Heart right ventricle (tissue), 16 donors: ENCODE measurements at regions not wholly inside any gene's neighbourhood (a gene's known extent, or its start where the extent isn't known, plus 50 kb on each side); places are given as distances from the start of the nearest gene placed in this dataset.
A peak's percentile ranks its signal among the peaks of the same experiment; 100 is the strongest.

Experiments
- ATAC-seq, 8 donors: fragments of 200-7000 bp; cut with Tn5 transposase; one replicate each; pipeline ENCODE4 v1.9.1; 2020; ENCODE audit warnings: mild to moderate bottlenecking in 8 of 8, moderate library complexity in 8 of 8, moderate number of reproducible peaks in 1 of 8
- DNase-seq, 2 donors: peaks; one replicate each; pipeline ENCODE4 v3.0.0-alpha.2; 2020
- H3K27ac ChIP-seq, 10 donors: fragments of 200-600 bp; sonication (generic) in 2 of 10; one replicate each; pipeline versions ENCODE4 v1.5.0 to v1.8.0; 2020 to 2022; ENCODE audit warnings: mild to moderate bottlenecking in 3 of 10
- H3K27me3 ChIP-seq, 7 donors: fragments of 200-600 bp; one replicate each; pipeline ENCODE4 v1.8.0; 2021 to 2022; ENCODE audit warnings: mild to moderate bottlenecking in 2 of 7
- H3K36me3 ChIP-seq, 9 donors: fragments of 200-600 bp; sonication (generic) in 1 of 9; one replicate each; pipeline versions ENCODE4 v1.5.0 to v1.8.0; 2020 to 2022; ENCODE audit warnings: mild to moderate bottlenecking in 2 of 9
- H3K4me1 ChIP-seq, 9 donors: fragments of 200-600 bp; sonication (generic) in 1 of 9; one replicate each; pipeline versions ENCODE4 v1.5.0 to v1.8.0; 2020 to 2022; ENCODE audit warnings: mild to moderate bottlenecking in 4 of 9
- H3K4me3 ChIP-seq, 10 donors: fragments of 200-600 bp; sonication (generic) in 2 of 10; one replicate each; pipeline versions ENCODE4 v1.5.0 to v1.8.0; 2020 to 2022; ENCODE audit warnings: mild to moderate bottlenecking in 7 of 10, moderate library complexity in 2 of 10
- H3K9me3 ChIP-seq, 11 donors: fragments of 200-600 bp in 10 of 11; sonication (generic) in 2 of 11; one replicate each; pipeline versions ENCODE4 v1.5.0 to v1.8.0; 2013 to 2022; ENCODE audit warnings: mild to moderate bottlenecking in 2 of 11, control low read depth in 1 of 11, moderate library complexity in 1 of 11
- WGBS, 2 donors: extraction: QIAGEN DNeasy Blood & Tissue Kit; methylation state at CpG; one replicate each; pipeline ENCODE4 v1.1.7; 2013; ENCODE audit warnings: inconsistent platforms in 1 of 2; 5-methylcytosine and 5-hydroxymethylcytosine counted together
- intact Hi-C, 10 donors: fragments of 100-400 bp; cut with DNase I; formaldehyde crosslinking; loops; one replicate each; pipeline versions ENCODE4 v1.11.1 to v1.14.2; 2022
- TF ChIP-seq, protein P1 (sequence below), 9 donors: fragments of 200-600 bp; sonication (generic) in 2 of 9; IDR thresholded peaks; one replicate each; pipeline versions ENCODE4 v1.5.0 to v1.8.0; 2021 to 2022; ENCODE audit warnings: antibody characterized with exemption in 9 of 9, mild to moderate bottlenecking in 5 of 9, moderate library complexity in 1 of 9
- donor health status: Arrhythmogenic right ventricular cardiomyopathy.
- donor health status: ischemic (EF 13 %, LVEDD 7.1; RV severe dilation, severe dysfunction).
- donor health status: healthy with polysubstance abuse.
- donor health status: DM: no; HTN: yes; CAD: no.
- donor health status: DM: no; HTN: no; CAD: no.
- donor health status: ischemic (EF 25% LVEDD 6.9; RV normal size, moderate dysfunction).
- donor health status: ischemic (EF 25% LVEDD 5.7; RV mildly dilated, moderate dysfunction).
- donor health status: healthy.
- donor health status: DM: yes; HTN: yes; CAD: no.
- donor health status: Ischemic cardiomyopathy.
- donor health status: ischemic (EF 35%, LVEDD 5.7; RV mildly dilated, moderate dysfunction).
- donor health status: nonischemic (EF 11% LVEDD 7.7; RV severe dilation, severe dysfunction).
- donor health status: DM: yes; HTN: yes; CAD: no.
- donor health status: PGD.
- donor health status: ischemic (EF 29% LVEDD 5.4; RV normal size, mild dysfunction).
- donor health status: nonischemic (EF 23%, LVEDD 6.1; RV moderate dilation, normal function).

DNA sequence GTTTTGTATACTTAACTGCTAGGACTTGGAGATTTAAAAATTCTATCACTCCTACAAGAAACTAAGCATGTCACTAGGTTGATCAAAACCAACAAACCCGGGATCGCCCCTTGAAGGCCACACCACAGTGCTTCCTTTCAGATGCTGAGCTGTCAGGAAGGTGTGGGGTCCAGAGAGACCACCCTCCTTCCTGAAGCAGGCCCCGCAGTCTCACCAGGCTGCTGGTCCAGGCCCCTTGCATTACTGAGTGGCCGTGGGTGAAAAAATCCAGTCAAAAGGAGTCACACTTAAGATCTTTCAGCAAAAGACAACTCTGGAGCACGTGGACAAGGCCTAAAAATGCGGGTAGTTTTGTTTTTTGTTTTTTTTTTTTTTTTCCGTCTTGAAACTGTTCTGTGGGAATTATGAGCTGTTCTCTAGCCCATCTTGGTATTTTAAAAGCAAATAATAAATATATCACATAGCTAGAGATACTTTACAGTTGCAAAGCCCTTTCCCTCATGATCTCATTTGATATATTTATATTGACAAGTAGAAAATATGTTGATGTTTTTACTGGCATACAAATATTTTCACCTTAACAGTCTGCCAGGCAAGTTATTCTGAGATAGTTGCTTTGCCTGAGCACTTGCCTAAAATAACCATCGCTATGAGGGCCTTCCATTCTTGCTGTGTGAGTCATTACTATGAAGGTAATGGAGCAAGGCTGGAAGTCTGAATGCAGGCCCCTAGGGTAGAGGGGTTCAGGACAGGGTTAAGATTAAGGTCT, 73.1 kb upstream of the EDEM3 start:
- ATAC-seq (peak; percentile 73 to 91 (median 86)), DNase-seq (peak in 1 of 2 donors; percentile 41)
- Histone ChIP-seq H3K4me3 (no peak overlapping the region), H3K27ac (peak overlapping the region; percentile 76 to 94 (median 86)), H3K27me3 (no peaks in the 10 kb centered on the region), H3K36me3 (peaks cover 0 to 49% (median 17%) of the 10 kb centered on the region in 9 donors), H3K4me1 (peaks cover 6 to 75% (median 65%) of the 10 kb centered on the region in 9 donors), H3K9me3 (no peaks in the 10 kb centered on the region)
- intact Hi-C loops = loop anchor here in 3 of 10 donors (2.0 to 5.0 kb wide), 3 partner anchors 50 to 145 kb away; partner anchors contain the start of gene NIBAN1 (in 2 of the 3)
- TF ChIP-seq, protein P1, sequence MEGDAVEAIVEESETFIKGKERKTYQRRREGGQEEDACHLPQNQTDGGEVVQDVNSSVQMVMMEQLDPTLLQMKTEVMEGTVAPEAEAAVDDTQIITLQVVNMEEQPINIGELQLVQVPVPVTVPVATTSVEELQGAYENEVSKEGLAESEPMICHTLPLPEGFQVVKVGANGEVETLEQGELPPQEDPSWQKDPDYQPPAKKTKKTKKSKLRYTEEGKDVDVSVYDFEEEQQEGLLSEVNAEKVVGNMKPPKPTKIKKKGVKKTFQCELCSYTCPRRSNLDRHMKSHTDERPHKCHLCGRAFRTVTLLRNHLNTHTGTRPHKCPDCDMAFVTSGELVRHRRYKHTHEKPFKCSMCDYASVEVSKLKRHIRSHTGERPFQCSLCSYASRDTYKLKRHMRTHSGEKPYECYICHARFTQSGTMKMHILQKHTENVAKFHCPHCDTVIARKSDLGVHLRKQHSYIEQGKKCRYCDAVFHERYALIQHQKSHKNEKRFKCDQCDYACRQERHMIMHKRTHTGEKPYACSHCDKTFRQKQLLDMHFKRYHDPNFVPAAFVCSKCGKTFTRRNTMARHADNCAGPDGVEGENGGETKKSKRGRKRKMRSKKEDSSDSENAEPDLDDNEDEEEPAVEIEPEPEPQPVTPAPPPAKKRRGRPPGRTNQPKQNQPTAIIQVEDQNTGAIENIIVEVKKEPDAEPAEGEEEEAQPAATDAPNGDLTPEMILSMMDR (IDR thresholded peaks at IDR 0.05) = no peak
- WGBS, 2 donors = 54 to 60% methylated on average over 8 of the region's 8 CpGs

DNA sequence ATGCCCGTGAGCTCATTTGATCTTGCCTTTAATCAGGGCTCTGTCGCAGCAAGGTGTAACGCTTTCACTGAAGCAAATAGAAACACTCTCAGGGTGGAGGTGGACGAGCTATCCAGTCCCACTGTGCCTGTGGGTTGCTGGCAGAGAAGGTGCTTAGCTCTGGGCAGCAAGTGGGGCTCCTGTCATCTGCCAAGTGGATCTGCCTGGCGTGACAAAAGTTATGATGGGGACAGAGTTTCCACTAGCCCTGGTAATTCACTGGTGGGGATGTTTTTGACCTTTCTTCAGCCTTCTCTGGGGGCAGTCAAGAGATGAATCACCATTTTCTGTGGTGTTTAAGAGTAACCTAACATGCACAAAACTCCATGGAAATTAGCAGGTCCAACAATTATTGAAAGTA, 71.3 kb upstream of the EDEM3 start:
- peak in 1 of 2 donors; percentile 25 for DNase-seq

DNA sequence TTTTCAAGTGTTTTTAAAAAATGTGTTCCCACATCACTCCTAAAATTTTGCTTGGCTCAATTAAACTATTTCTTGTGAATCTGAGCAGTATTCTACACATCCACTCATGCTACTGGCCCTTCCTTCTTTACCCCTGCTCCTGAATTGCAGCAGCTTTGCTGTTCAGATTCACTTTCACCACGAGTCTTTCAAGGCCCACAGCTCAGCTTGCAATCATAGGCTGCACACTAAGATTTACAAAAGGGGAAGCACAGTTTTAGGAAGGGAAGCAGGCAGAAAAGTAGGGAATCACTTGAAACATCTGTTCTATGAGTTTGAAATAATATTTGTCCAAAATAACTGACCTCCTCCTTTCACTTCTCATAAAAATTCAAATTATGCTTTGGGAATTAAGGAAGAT, 70.9 kb upstream of the EDEM3 start:
- H3K27me3 ChIP-seq = no peaks in the 10 kb centered on the region
- ATAC-seq = peak in 2 of 8 donors; percentile 20 to 48
- WGBS, 2 donors = 21 to 24% methylated on average over 1 of the region's 1 CpG
- TF ChIP-seq, protein P1 (IDR thresholded peaks at IDR 0.05) = no peak
- no peak overlapping the region for H3K4me3 ChIP-seq
- peaks cover 0 to 50% (median 13%) of the 10 kb centered on the region in 9 donors for H3K36me3 ChIP-seq
- peaks cover 6 to 93% (median 69%) of the 10 kb centered on the region in 9 donors for H3K4me1 ChIP-seq
- intact Hi-C loops = loop anchor here in 3 of 10 donors (5.0 kb wide), 2 partner anchors 52 to 147 kb away; partner anchors contain the start of gene NIBAN1 (in 2 of the 3)
- peak overlapping the region in 9 of 10 donors; percentile 23 to 94 (median 86) for H3K27ac ChIP-seq
- no peak for DNase-seq
- no peaks in the 10 kb centered on the region for H3K9me3 ChIP-seq

More for the DNA sequence above, 71.3 kb upstream of the EDEM3 start:
- H3K27ac ChIP-seq = peak overlapping the region; percentile 20 to 94 (median 81)
- TF ChIP-seq, protein P1 (IDR thresholded peaks at IDR 0.05) = no peak
- H3K4me1 ChIP-seq = peaks cover 6 to 89% (median 67%) of the 10 kb centered on the region in 9 donors
- peaks cover 0 to 50% (median 15%) of the 10 kb centered on the region in 9 donors for H3K36me3 ChIP-seq
- H3K27me3 ChIP-seq = no peaks in the 10 kb centered on the region
- 58 to 59% methylated on average over 5 of the region's 5 CpGs for WGBS, 2 donors
- no peak overlapping the region for H3K4me3 ChIP-seq
- no peaks in the 10 kb centered on the region for H3K9me3 ChIP-seq
- ATAC-seq = peak; percentile 18 to 58 (median 38)
- intact Hi-C loops = loop anchor here in 3 of 10 donors (5.0 kb wide), 2 partner anchors 51 to 146 kb away; partner anchors contain the start of gene NIBAN1 (in 2 of the 3)

DNA sequence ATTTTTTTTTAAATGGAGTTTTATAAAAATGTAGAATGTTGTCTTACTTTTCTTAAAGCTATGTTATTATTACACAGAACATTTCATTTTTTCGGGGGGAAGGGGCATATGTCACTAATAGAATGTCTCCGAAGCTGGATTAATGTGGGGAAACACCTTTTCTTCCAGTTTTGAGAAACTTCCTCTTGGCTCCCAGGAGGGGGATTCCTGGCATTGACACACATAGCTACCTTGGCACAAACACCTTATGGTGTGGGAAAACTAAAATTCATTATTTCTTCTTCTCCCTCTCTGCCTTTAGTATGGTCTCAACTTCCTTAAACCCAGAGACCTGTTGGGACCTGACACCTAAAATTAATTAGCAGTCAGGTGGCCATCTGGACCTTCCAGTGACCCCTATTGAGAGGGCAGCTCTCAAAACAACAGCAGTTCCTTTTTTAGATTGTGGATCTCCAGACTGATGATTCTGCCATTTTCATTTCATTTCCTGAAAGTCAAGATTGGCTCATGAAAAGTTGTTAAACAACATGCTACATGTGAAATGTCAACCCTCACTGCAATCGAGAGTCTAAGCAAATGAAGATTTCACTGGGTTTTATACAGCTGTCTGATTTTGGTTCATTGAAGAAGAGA, 70.1 kb upstream of the EDEM3 start:
- DNase-seq (no peak), ATAC-seq (peak in 1 of 8 donors; percentile 23)
- Histone ChIP-seq H3K27me3 (no peaks in the 10 kb centered on the region), H3K27ac (peak overlapping the region in 6 of 10 donors; percentile 76 to 94 (median 91)), H3K9me3 (no peaks in the 10 kb centered on the region), H3K36me3 (peaks cover 0 to 50% (median 14%) of the 10 kb centered on the region in 9 donors), H3K4me3 (no peak overlapping the region), H3K4me1 (peaks cover 6 to 93% (median 70%) of the 10 kb centered on the region in 9 donors)
- 41 to 60% methylated on average over 3 of the region's 3 CpGs for WGBS, 2 donors
- intact Hi-C loops = loop anchor here in 3 of 10 donors (5.0 kb wide), 2 partner anchors 52 to 147 kb away; partner anchors contain the start of gene NIBAN1 (in 2 of the 3)
- TF ChIP-seq, protein P1 (IDR thresholded peaks at IDR 0.05) = no peak
